HEK293 (cell line): ENCODE measurements at regions not wholly inside any gene's neighbourhood (a gene's known extent, or its start where the extent isn't known, plus 50 kb on each side); places are given as distances from the start of the nearest gene placed in this dataset.

ENCODE experiments used
- CTCF ChIA-PET: fragments of 350-600 bp; formaldehyde crosslinking; extraction: SDS; loops from one replicate; lab custom pipeline; 2021; ENCODE audit warnings: antibody characterized with exemption; lab: Yijun Ruan, JAX
- POLR2A ChIA-PET: fragments of 300-600 bp; formaldehyde crosslinking; extraction: SDS; loops from one replicate; lab custom pipeline; 2020; ENCODE audit warnings: antibody characterized with exemption, inconsistent platforms; lab: Yijun Ruan, JAX
- H3K27ac ChIP-seq: fragments of 200-500 bp; sonication (Bioruptor generic); 2 replicates; pipeline ENCODE4 v1.5.1; 2014; ENCODE audit warnings: low read depth, low read length, control low read depth, inconsistent platforms; ENCODE audit errors: extremely low read depth
- H3K36me3 ChIP-seq, 2 experiments: fragments of 200-500 bp in 1 of 2; sonication (Bioruptor generic) in 1 of 2; 1 replicate in 1 of 2; 2 replicates in 1 of 2; pipeline ENCODE4 v1.5.1; 2014 to 2017; ENCODE audit warnings: inconsistent platforms in 2 of 2, low read length in 2 of 2; ENCODE audit not compliant: control insufficient read depth in 2 of 2, insufficient read depth in 1 of 2
- H3K4me1 ChIP-seq: fragments of 200-500 bp; sonication (Bioruptor generic); 2 replicates; pipeline ENCODE4 v1.5.1; 2014; ENCODE audit warnings: mild to moderate bottlenecking, low read length, inconsistent platforms; ENCODE audit not compliant: control insufficient read depth, insufficient read depth
- H3K4me3 ChIP-seq: 2 replicates; pipeline ENCODE4 v1.5.1; 2011; ENCODE audit warnings: low read depth, mild to moderate bottlenecking, control low read depth, low read length, moderate library complexity
- H3K9me3 ChIP-seq: fragments of 200-500 bp; sonication (Bioruptor generic); 2 replicates; pipeline ENCODE4 v1.5.1; 2014; ENCODE audit warnings: low read depth, low read length, inconsistent platforms; ENCODE audit not compliant: control insufficient read depth, insufficient read depth
- AEBP2 ChIP-seq: fragments of 450-650 bp; formaldehyde crosslinking; IDR thresholded peaks from 2 replicates; pipeline ENCODE4 v1.5.1; 2016; ENCODE audit warnings: missing biosample characterization, missing genetic modification characterization, borderline replicate concordance
- HIC1 ChIP-seq: fragments of 450-650 bp; formaldehyde crosslinking; IDR thresholded peaks from 2 replicates; pipeline ENCODE4 v1.5.1; 2016; ENCODE audit warnings: missing biosample characterization, missing genetic modification characterization
- HOXC10 ChIP-seq: sonication (generic); formaldehyde crosslinking; IDR thresholded peaks from 2 replicates; pipeline ENCODE4 v1.8.1; 2023; ENCODE audit warnings: mild to moderate bottlenecking, missing genetic modification reagents
- KLF17 ChIP-seq: fragments of 450-650 bp; formaldehyde crosslinking; IDR thresholded peaks from 2 replicates; pipeline ENCODE4 v1.5.1; 2016; ENCODE audit warnings: missing biosample characterization, missing genetic modification characterization
- PRDM1 ChIP-seq: fragments of 450-650 bp; formaldehyde crosslinking; IDR thresholded peaks from 2 replicates; pipeline ENCODE4; 2016; ENCODE audit warnings: missing biosample characterization, missing genetic modification characterization
- ZBTB11 ChIP-seq: fragments of 450-650 bp; formaldehyde crosslinking; conservative IDR thresholded peaks from 2 replicates; pipeline ENCODE4 v1.5.1; 2016; ENCODE audit warnings: low read depth, missing biosample characterization, missing genetic modification characterization
- ZFHX2 ChIP-seq: fragments of 450-650 bp; formaldehyde crosslinking; conservative IDR thresholded peaks from 2 replicates; pipeline ENCODE4 v1.5.1; 2016; ENCODE audit warnings: missing biosample characterization, missing genetic modification characterization
- ZNF10 ChIP-seq: fragments of 450-650 bp; formaldehyde crosslinking; IDR thresholded peaks from 2 replicates; pipeline ENCODE4 v1.5.1; 2017; ENCODE audit warnings: missing biosample characterization, missing genetic modification characterization
- ZNF221 ChIP-seq: fragments of 450-650 bp; formaldehyde crosslinking; IDR thresholded peaks from 2 replicates; pipeline ENCODE4 v1.5.1; 2017; ENCODE audit warnings: missing biosample characterization, missing genetic modification characterization, borderline replicate concordance
- ZNF274 ChIP-seq, 2 experiments: fragments of 200-500 bp in 1 of 2; fragments of 450-650 bp in 1 of 2; sonication (Bioruptor generic) in 1 of 2; formaldehyde crosslinking in 1 of 2; IDR thresholded peaks; 2 replicates each; pipeline versions ENCODE4 v1.5.1 to v1.6.1; 2014 to 2016; ENCODE audit warnings: borderline replicate concordance in 1 of 2, inconsistent platforms in 1 of 2, low read length in 1 of 2, missing biosample characterization in 1 of 2, missing genetic modification characterization in 1 of 2
- ZNF280C ChIP-seq: fragments of 450-650 bp; formaldehyde crosslinking; IDR thresholded peaks from 2 replicates; pipeline ENCODE4 v1.5.1; 2016; ENCODE audit warnings: missing biosample characterization, missing genetic modification characterization
- ZNF311 ChIP-seq: fragments of 450-650 bp; formaldehyde crosslinking; IDR thresholded peaks from 2 replicates; pipeline ENCODE4 v1.5.1; 2017; ENCODE audit warnings: missing biosample characterization, missing genetic modification characterization, borderline replicate concordance
- ZNF416 ChIP-seq: fragments of 450-650 bp; formaldehyde crosslinking; IDR thresholded peaks from 2 replicates; pipeline ENCODE4 v1.5.1; 2016; ENCODE audit warnings: missing biosample characterization, missing genetic modification characterization
- ZNF48 ChIP-seq: fragments of 450-650 bp; formaldehyde crosslinking; IDR thresholded peaks from 2 replicates; pipeline ENCODE4 v1.5.1; 2016; ENCODE audit warnings: missing biosample characterization, missing genetic modification characterization
- ZNF585B ChIP-seq: fragments of 450-650 bp; formaldehyde crosslinking; IDR thresholded peaks from 2 replicates; pipeline ENCODE4 v1.5.1; 2016; ENCODE audit warnings: missing biosample characterization, missing genetic modification characterization
- ZNF830 ChIP-seq: fragments of 450-650 bp; IDR thresholded peaks from 2 replicates; pipeline ENCODE4 v1.5.0; 2018; ENCODE audit warnings: missing biosample characterization, missing genetic modification characterization, low read depth, mild to moderate bottlenecking, moderate library complexity
- ZSCAN18 ChIP-seq: fragments of 450-650 bp; formaldehyde crosslinking; IDR thresholded peaks from 2 replicates; pipeline ENCODE4 v1.5.1; 2016; ENCODE audit warnings: missing biosample characterization, missing genetic modification characterization
- ZSCAN23 ChIP-seq: fragments of 450-650 bp; formaldehyde crosslinking; IDR thresholded peaks from 2 replicates; pipeline ENCODE4 v1.5.1; 2016; ENCODE audit warnings: missing biosample characterization, missing genetic modification characterization

GRCh38 chr4:41819621-41820020 lies 71.1 kb upstream of the PHOX2B start (continued):
- TF ChIP-seq KLF17 (tag by site-specific recombination), result no peak
- TF ChIP-seq ZNF221 (tag by site-specific recombination), result no peak
- TF ChIP-seq HIC1 (tag by site-specific recombination), result no peak
- TF ChIP-seq ZNF830 (tag by site-specific recombination), result no peak
- no peak for TF ChIP-seq ZSCAN18 (tag by site-specific recombination)
- no peak for TF ChIP-seq ZNF585B (tag by site-specific recombination)
- TF ChIP-seq ZNF10 (tag by site-specific recombination), result no peak
- TF ChIP-seq ZSCAN23 (tag by site-specific recombination), result no peak
- no peak for TF ChIP-seq ZNF48 (tag by site-specific recombination)
- TF ChIP-seq AEBP2 (tag by site-specific recombination), result no peak
- TF ChIP-seq ZNF311, result no peak
- TF ChIP-seq ZNF416, result no peak
- no peak for TF ChIP-seq ZNF280C (tag by site-specific recombination)
- no peak for TF ChIP-seq HOXC10 (CRISPR knock-in tag)

GRCh38 chr4:41815473-41815872 lies 66.9 kb upstream of the PHOX2B start:
- Histone ChIP-seq H3K27ac (no peak overlapping the region), H3K4me1 (no peaks in the 10 kb centered on the region), H3K4me3 (no peak overlapping the region), H3K9me3 (no peaks in the 10 kb centered on the region), H3K36me3 (no peaks in the 10 kb centered on the region)
- TF ChIP-seq ZNF274 (IDR thresholded peaks at IDR 0.05; ENCODE audit: low read length) (no peak), ZNF274 (tag by site-specific recombination; IDR thresholded peaks at IDR 0.05; ENCODE audit: borderline replicate concordance) (no peak), ZFHX2 (tag by site-specific recombination) (no peak), ZBTB11 (tag by site-specific recombination) (no peak), PRDM1 (tag by site-specific recombination) (no peak)
- CTCF ChIA-PET, result no interaction called here
- POLR2A ChIA-PET, result no interaction called here
